ENCODE measurements at regions not wholly inside any gene's neighbourhood (a gene's known extent, or its start where the extent isn't known, plus 50 kb on each side); places are given as distances from the start of the nearest gene placed in this dataset.

DNA sequence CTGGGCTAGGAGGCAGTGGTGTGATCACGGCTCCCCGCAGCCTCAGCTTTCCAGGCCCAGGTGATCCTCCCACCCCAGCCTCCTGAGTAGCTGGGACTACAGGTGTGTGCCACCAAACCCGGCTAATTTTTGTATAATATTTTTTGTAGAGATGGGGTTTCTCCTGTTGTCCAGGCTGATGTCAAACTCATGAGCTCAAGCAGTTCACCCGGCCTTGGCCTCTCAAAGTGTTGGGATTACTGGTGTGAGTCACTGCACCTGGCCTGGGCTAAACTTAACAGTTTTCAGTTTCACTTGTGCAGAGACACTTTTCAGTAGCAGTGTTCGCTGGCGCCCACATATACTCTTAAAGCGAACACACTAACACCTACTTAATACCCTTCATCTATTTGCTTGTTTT is 205.6 kb upstream of the ZNF608 start:
- Mint-ChIP-seq H3K27me3 (ENCODE audit: insufficient read depth) (no peaks in the 10 kb centered on the region), H3K4me1 (peaks cover 14% of the 10 kb centered on the region), H3K9me3 (no peaks in the 10 kb centered on the region), H3K36me3 (ENCODE audit: low read depth) (no peaks in the 10 kb centered on the region), H3K4me3 (no peak overlapping the region), H3K27ac (no peak overlapping the region)
- no peaks in the 10 kb centered on the region for H3K27me3 ChIP-seq (ENCODE audit: control insufficient read depth, insufficient read depth, low read length, poor library complexity, severe bottlenecking)
- no peak overlapping the region for H3K9ac ChIP-seq (ENCODE audit: extremely low read depth, low read length, poor library complexity, severe bottlenecking)
- H3K27ac ChIP-seq (ENCODE audit: low read depth, low read length): no peak overlapping the region
- H3K4me1 ChIP-seq (ENCODE audit: control insufficient read depth, insufficient read depth, low read length): no peaks in the 10 kb centered on the region
- H3K36me3 ChIP-seq (ENCODE audit: control insufficient read depth, insufficient read depth, low read length): no peaks in the 10 kb centered on the region
- WGBS, 2 experiments (ENCODE audit: insufficient coverage in 1 of 2, insufficient read length in 1 of 2): 90% methylated on average over 1 to 6 of the region's 7 CpGs
- H3K4me3 ChIP-seq (ENCODE audit: low read length): no peak overlapping the region
- no peak for DNase-seq
- H3K9me3 ChIP-seq (ENCODE audit: control insufficient read depth, low read length): no peaks in the 10 kb centered on the region
- TF ChIP-seq, protein P1, sequence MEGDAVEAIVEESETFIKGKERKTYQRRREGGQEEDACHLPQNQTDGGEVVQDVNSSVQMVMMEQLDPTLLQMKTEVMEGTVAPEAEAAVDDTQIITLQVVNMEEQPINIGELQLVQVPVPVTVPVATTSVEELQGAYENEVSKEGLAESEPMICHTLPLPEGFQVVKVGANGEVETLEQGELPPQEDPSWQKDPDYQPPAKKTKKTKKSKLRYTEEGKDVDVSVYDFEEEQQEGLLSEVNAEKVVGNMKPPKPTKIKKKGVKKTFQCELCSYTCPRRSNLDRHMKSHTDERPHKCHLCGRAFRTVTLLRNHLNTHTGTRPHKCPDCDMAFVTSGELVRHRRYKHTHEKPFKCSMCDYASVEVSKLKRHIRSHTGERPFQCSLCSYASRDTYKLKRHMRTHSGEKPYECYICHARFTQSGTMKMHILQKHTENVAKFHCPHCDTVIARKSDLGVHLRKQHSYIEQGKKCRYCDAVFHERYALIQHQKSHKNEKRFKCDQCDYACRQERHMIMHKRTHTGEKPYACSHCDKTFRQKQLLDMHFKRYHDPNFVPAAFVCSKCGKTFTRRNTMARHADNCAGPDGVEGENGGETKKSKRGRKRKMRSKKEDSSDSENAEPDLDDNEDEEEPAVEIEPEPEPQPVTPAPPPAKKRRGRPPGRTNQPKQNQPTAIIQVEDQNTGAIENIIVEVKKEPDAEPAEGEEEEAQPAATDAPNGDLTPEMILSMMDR (conservative IDR thresholded peaks at IDR 0.05): no peak

DNA sequence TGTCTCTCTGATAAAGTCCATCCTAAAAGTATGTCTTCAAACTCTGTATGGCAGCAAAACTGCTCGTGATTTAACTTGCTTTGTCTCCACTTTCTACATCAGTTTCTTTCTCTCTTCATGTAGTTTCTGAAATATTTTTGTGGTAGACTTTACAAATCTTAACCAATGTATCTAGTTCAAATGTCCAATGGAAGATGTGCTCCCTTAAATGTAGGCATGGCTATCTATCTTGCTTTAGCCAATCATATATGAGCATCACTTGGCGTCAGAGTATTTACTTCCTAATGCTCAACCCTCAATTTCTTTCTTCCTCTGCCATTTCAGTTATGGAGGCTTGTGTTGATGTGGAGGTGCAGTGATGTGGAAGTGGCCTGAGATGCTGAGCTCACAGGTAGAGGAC is 206.1 kb upstream of the ZNF608 start:
- Mint-ChIP-seq H3K4me1 (peaks cover 14% of the 10 kb centered on the region), H3K27me3 (ENCODE audit: insufficient read depth) (no peaks in the 10 kb centered on the region), H3K4me3 (no peak overlapping the region), H3K36me3 (ENCODE audit: low read depth) (no peaks in the 10 kb centered on the region), H3K27ac (no peak overlapping the region), H3K9me3 (no peaks in the 10 kb centered on the region)
- Histone ChIP-seq H3K9ac (ENCODE audit: extremely low read depth, low read length, poor library complexity, severe bottlenecking) (no peak overlapping the region), H3K27me3 (ENCODE audit: control insufficient read depth, insufficient read depth, low read length, poor library complexity, severe bottlenecking) (no peaks in the 10 kb centered on the region), H3K9me3 (ENCODE audit: control insufficient read depth, low read length) (no peaks in the 10 kb centered on the region), H3K36me3 (ENCODE audit: control insufficient read depth, insufficient read depth, low read length) (no peaks in the 10 kb centered on the region), H3K4me3 (ENCODE audit: low read length) (no peak overlapping the region), H3K27ac (ENCODE audit: low read depth, low read length) (no peak overlapping the region), H3K4me1 (ENCODE audit: control insufficient read depth, insufficient read depth, low read length) (no peaks in the 10 kb centered on the region)
- TF ChIP-seq, protein P1 (conservative IDR thresholded peaks at IDR 0.05): no peak
- DNase-seq: no peak
- WGBS, 2 experiments (ENCODE audit: insufficient coverage in 1 of 2, insufficient read length in 1 of 2): 91% methylated on average over 1 of the region's 2 CpGs; no CpG with 5 or more reads in 1 of the 2 experiments

DNA sequence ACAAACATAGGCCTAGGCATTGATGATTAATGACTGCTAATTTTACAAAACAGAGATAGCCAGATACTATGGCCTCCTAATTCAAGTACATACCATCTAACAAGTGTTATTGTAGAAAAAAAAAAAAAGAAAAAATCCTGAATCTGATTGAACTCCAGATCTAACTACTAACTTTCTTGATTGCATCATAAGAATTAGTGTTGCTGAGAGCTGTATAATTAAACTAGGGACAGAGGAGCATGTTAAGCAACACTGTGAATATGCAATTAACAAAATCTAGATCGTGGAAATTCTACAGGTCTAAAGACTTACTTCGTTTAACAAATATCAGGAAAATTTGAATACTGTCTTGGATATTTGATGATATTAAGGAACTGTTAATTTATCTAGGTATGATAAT is 208.3 kb upstream of the ZNF608 start:
- no peak overlapping the region for H3K27ac ChIP-seq (ENCODE audit: low read depth, low read length)
- Mint-ChIP-seq H3K27ac (no peak overlapping the region), H3K4me1 (no peaks in the 10 kb centered on the region), H3K27me3 (ENCODE audit: insufficient read depth) (no peaks in the 10 kb centered on the region), H3K4me3 (no peak overlapping the region), H3K36me3 (ENCODE audit: low read depth) (no peaks in the 10 kb centered on the region), H3K9me3 (no peaks in the 10 kb centered on the region)
- H3K27me3 ChIP-seq (ENCODE audit: control insufficient read depth, insufficient read depth, low read length, poor library complexity, severe bottlenecking): no peaks in the 10 kb centered on the region
- H3K9ac ChIP-seq (ENCODE audit: extremely low read depth, low read length, poor library complexity, severe bottlenecking): no peak overlapping the region
- no peak for DNase-seq
- no peaks in the 10 kb centered on the region for H3K4me1 ChIP-seq (ENCODE audit: control insufficient read depth, insufficient read depth, low read length)
- TF ChIP-seq, protein P1 (conservative IDR thresholded peaks at IDR 0.05): no peak
- no peak overlapping the region for H3K4me3 ChIP-seq (ENCODE audit: low read length)
- H3K9me3 ChIP-seq (ENCODE audit: control insufficient read depth, low read length): no peaks in the 10 kb centered on the region
- H3K36me3 ChIP-seq (ENCODE audit: control insufficient read depth, insufficient read depth, low read length): no peaks in the 10 kb centered on the region
- WGBS, 2 experiments (ENCODE audit: insufficient coverage in 1 of 2, insufficient read length in 1 of 2): 93 to 96% methylated on average over 2 of the region's 2 CpGs
